Naive thymus-derived CD4-positive, alpha-beta T cell (primary cell): ENCODE measurements at regions not wholly inside any gene's neighbourhood (a gene's known extent, or its start where the extent isn't known, plus 50 kb on each side); places are given as distances from the start of the nearest gene placed in this dataset.

Experiments
- ATAC-seq: fragments of 150-1000 bp; cut with Tn5 transposase; 2 replicates; pipeline ENCODE4 v1.10.0; 2021; ENCODE audit warnings: mild to moderate bottlenecking, moderate library complexity
- CTCF ChIA-PET: fragments of 350-600 bp; sonication (Branson Sonifier 250); formaldehyde crosslinking; loops from one replicate; lab custom pipeline; 2021; ENCODE audit warnings: antibody characterized with exemption; lab: Charles Lee
- POLR2A ChIA-PET: fragments of 350-600 bp; sonication (Branson Sonifier 250); formaldehyde crosslinking; loops from one replicate; lab custom pipeline; 2021; ENCODE audit warnings: antibody characterized with exemption, inconsistent platforms; lab: Charles Lee
- DNase-seq, 9 donors: peaks; one replicate each; pipeline versions ENCODE4 v3.0.0 to v3.0.0-alpha.2; 2020 to 2022; ENCODE audit warnings: mixed read lengths in 1 of 9
- H3K27ac ChIP-seq: one replicate; pipeline ENCODE4 v1.7.0; 2013; ENCODE audit warnings: mild to moderate bottlenecking, low read depth, low read length, moderate library complexity
- H3K27me3 ChIP-seq, 2 donors: one replicate each; pipeline ENCODE4 v1.7.0; 2013; ENCODE audit warnings: low read length in 2 of 2, mild to moderate bottlenecking in 2 of 2, moderate library complexity in 2 of 2; ENCODE audit not compliant: control insufficient read depth in 2 of 2, insufficient read depth in 2 of 2
- H3K36me3 ChIP-seq, 3 experiments: 1 replicate in 2 of 3; 2 replicates in 1 of 3; pipeline ENCODE4 v1.7.0; 2013; ENCODE audit warnings: low read length in 3 of 3, mild to moderate bottlenecking in 3 of 3, moderate library complexity in 1 of 3; ENCODE audit not compliant: insufficient read depth in 3 of 3, control insufficient read depth in 2 of 3
- H3K4me1 ChIP-seq, 2 donors: one replicate each; pipeline ENCODE4 v1.7.0; 2013; ENCODE audit warnings: low read length in 2 of 2, mild to moderate bottlenecking in 2 of 2, moderate library complexity in 1 of 2; ENCODE audit not compliant: control insufficient read depth in 2 of 2, insufficient read depth in 2 of 2
- H3K4me3 ChIP-seq: 2 replicates; pipeline ENCODE4 v1.7.0; 2013; ENCODE audit warnings: mild to moderate bottlenecking, low read length
- H3K9me3 ChIP-seq, 3 experiments: 1 replicate in 2 of 3; 2 replicates in 1 of 3; pipeline ENCODE4 v1.7.0; 2013; ENCODE audit warnings: low read length in 3 of 3; ENCODE audit not compliant: control insufficient read depth in 2 of 3
- H3K27ac Mint-ChIP-seq, 9 donors: one replicate each; pipeline ENCODE4 v1.8.0; 2020 to 2022; ENCODE audit warnings: mixed read lengths in 9 of 9, mild to moderate bottlenecking in 8 of 9, moderate library complexity in 5 of 9, inconsistent platforms in 2 of 9
- H3K27me3 Mint-ChIP-seq, 5 donors: one replicate each; pipeline ENCODE4 v1.8.0; 2021 to 2022; ENCODE audit warnings: mixed read lengths in 5 of 5, mild to moderate bottlenecking in 1 of 5
- H3K36me3 Mint-ChIP-seq, 5 donors: one replicate each; pipeline ENCODE4 v1.8.0; 2020 to 2022; ENCODE audit warnings: mixed read lengths in 5 of 5, mild to moderate bottlenecking in 3 of 5, inconsistent platforms in 1 of 5
- H3K4me1 Mint-ChIP-seq, 7 donors: one replicate each; pipeline ENCODE4 v1.8.0; 2020 to 2022; ENCODE audit warnings: mixed read lengths in 7 of 7, mild to moderate bottlenecking in 3 of 7, inconsistent platforms in 1 of 7
- H3K4me3 Mint-ChIP-seq, 10 donors: one replicate each; pipeline ENCODE4 v1.8.0; 2020 to 2022; ENCODE audit warnings: mild to moderate bottlenecking in 10 of 10, mixed read lengths in 10 of 10, moderate library complexity in 6 of 10, inconsistent platforms in 2 of 10
- H3K9me3 Mint-ChIP-seq, 11 donors: one replicate each; pipeline ENCODE4 v1.8.0; 2020 to 2022; ENCODE audit warnings: mixed read lengths in 11 of 11, mild to moderate bottlenecking in 4 of 11, inconsistent platforms in 1 of 11, moderate library complexity in 1 of 11
- intact Hi-C, 2 donors: fragments of 100-400 bp; cut with micrococcal nuclease; formaldehyde crosslinking; loops; one replicate each; pipeline ENCODE4 v1.15.1; 2023

DNA sequence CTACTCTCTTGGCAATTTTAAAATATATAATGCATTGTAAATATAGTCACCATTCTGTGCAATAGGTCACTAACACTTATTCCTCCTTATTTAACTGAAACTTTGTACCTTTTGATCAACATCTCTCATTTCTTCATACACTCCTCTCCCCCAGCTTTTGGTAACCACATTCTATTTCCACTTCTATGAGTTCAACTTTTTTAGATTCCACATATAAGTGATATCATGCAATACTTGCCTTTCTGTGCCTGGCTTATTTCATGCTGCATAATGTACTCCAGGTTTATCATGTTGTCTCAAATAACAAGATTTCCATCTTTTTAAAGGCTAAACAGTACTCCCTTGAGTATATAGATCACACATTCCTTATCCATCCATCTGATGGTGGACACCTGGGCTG lies 188.8 kb downstream of the NXNL2 start:
- no peaks in the 10 kb centered on the region for H3K4me1 Mint-ChIP-seq
- no peaks in the 10 kb centered on the region for H3K4me1 ChIP-seq
- ChIA-PET CTCF (interaction anchor here (0.6 to 1.0 kb wide), 2 partner anchors 148 to 277 kb away, joined by 3 read pairs; no protein-coding TSS in a partner anchor), POLR2A (no interaction called here)
- ATAC-seq: no peak
- no peaks in the 10 kb centered on the region for H3K9me3 ChIP-seq
- no peaks in the 10 kb centered on the region for H3K36me3 Mint-ChIP-seq
- no peak overlapping the region for H3K4me3 ChIP-seq
- no peak overlapping the region for H3K27ac Mint-ChIP-seq
- peaks cover 14 to 39% (median 20%) of the 10 kb centered on the region in 5 donors for H3K27me3 Mint-ChIP-seq
- no peak overlapping the region for H3K27ac ChIP-seq
- no peak overlapping the region for H3K4me3 Mint-ChIP-seq
- intact Hi-C loops: loop anchor here in 1 of 2 donors (1.0 kb wide), 1 partner anchor 278 kb away; no protein-coding TSS in a partner anchor
- no peaks in the 10 kb centered on the region for H3K36me3 ChIP-seq
- no peaks in the 10 kb centered on the region for H3K27me3 ChIP-seq
- H3K9me3 Mint-ChIP-seq: no peaks in the 10 kb centered on the region
- DNase-seq: no peak

DNA sequence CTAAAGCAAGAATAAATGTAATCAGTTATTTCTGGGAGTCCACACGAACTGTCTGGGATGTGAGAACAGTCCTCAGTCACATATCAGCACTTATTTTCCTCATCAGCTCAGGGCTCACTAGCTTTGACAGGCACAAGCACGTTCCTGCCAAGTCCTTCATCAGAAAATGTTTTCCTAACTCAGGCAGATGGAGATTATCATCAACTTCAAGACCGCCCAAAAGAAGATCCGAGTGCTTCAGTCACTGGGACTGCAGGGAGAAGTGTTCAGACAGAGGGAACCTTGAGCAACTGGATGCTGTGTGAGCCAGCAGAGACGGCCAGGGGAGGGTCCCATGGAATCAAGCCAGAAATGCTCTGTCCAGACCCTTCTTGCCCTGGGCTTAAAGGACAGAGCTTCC lies 189.4 kb downstream of the NXNL2 start:
- no peak for DNase-seq
- Histone ChIP-seq H3K4me3 (no peak overlapping the region), H3K27ac (no peak overlapping the region), H3K4me1 (no peaks in the 10 kb centered on the region), H3K36me3 (no peaks in the 10 kb centered on the region), H3K27me3 (no peaks in the 10 kb centered on the region), H3K9me3 (no peaks in the 10 kb centered on the region)
- no peak for ATAC-seq
- H3K4me3 Mint-ChIP-seq: no peak overlapping the region
- CTCF ChIA-PET: interaction anchor here (0.6 kb wide), 2 partner anchors 149 to 277 kb away, joined by 3 read pairs; no protein-coding TSS in a partner anchor
- H3K36me3 Mint-ChIP-seq: no peaks in the 10 kb centered on the region
- no peaks in the 10 kb centered on the region for H3K9me3 Mint-ChIP-seq
- POLR2A ChIA-PET: no interaction called here
- no peak overlapping the region for H3K27ac Mint-ChIP-seq
- no peaks in the 10 kb centered on the region for H3K4me1 Mint-ChIP-seq
- peaks cover 12 to 38% (median 20%) of the 10 kb centered on the region in 5 donors for H3K27me3 Mint-ChIP-seq
- intact Hi-C loops: no loop called here

DNA sequence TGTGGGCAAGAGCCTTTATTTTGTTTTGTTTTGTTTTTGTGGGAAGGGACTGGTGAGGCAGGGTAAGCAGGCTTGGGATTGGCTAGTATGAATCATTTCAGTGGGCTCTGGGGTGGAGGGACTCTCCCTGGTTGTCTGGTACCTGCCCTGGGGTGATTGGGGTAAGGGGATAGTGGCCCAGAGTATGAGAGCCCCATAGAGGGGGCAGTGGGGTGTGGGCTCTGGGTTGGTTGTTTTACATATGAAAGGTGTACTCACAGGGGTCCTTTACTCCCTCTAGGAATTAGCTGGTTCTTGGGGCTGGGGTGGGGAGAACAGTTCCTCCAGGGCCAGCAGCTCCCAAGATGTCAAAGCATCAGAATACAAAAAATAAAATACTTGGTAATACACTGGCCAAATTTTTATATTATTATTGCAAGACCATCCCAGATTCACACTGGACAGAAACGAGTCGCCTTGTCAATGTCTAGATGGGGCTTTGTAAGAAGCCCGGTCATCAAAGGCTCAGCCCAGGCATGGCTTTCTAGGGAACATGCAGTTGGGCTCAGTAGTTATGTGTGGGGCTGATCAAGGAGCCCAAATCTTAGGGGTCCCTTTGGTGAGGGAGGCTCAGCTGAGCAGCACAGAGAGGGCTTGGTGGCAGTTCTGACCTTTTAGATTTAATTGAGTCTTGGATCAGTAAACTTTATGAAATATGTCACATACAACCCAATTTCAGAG lies 190.5 kb downstream of the NXNL2 start:
- ChIA-PET POLR2A (no interaction called here), CTCF (interaction anchor here (0.7 kb wide), 1 partner anchor 302 kb away, joined by 4 read pairs; no protein-coding TSS in a partner anchor)
- no peaks in the 10 kb centered on the region for H3K9me3 ChIP-seq
- no peaks in the 10 kb centered on the region for H3K4me1 ChIP-seq
- intact Hi-C loops: no loop called here
- DNase-seq (no peak), ATAC-seq (no peak)
- no peak overlapping the region for H3K4me3 Mint-ChIP-seq
- peaks cover 10 to 41% (median 24%) of the 10 kb centered on the region in 5 donors for H3K27me3 Mint-ChIP-seq
- H3K9me3 Mint-ChIP-seq: peaks cover 0 to 4% (median 0%) of the 10 kb centered on the region in 11 donors
- no peaks in the 10 kb centered on the region for H3K36me3 Mint-ChIP-seq
- H3K36me3 ChIP-seq: no peaks in the 10 kb centered on the region
- no peaks in the 10 kb centered on the region for H3K27me3 ChIP-seq
- no peak overlapping the region for H3K4me3 ChIP-seq
- no peaks in the 10 kb centered on the region for H3K4me1 Mint-ChIP-seq
- no peak overlapping the region for H3K27ac ChIP-seq
- H3K27ac Mint-ChIP-seq: no peak overlapping the region

GRCh38 chr9:88726803-88727202 lies 191.8 kb downstream of the NXNL2 start:
- ATAC-seq: no peak
- no peak for DNase-seq
- Mint-ChIP-seq H3K4me1 (no peaks in the 10 kb centered on the region), H3K27me3 (peaks cover 9 to 49% (median 33%) of the 10 kb centered on the region in 5 donors), H3K4me3 (no peak overlapping the region), H3K9me3 (peaks cover 0 to 11% (median 0%) of the 10 kb centered on the region in 11 donors), H3K36me3 (no peaks in the 10 kb centered on the region), H3K27ac (no peak overlapping the region)
- Histone ChIP-seq H3K27me3 (no peaks in the 10 kb centered on the region), H3K27ac (no peak overlapping the region), H3K9me3 (no peaks in the 10 kb centered on the region), H3K4me1 (no peaks in the 10 kb centered on the region), H3K36me3 (no peaks in the 10 kb centered on the region), H3K4me3 (no peak overlapping the region)
- intact Hi-C loops: no loop called here
- CTCF ChIA-PET: no interaction called here
- POLR2A ChIA-PET: no interaction called here

DNA sequence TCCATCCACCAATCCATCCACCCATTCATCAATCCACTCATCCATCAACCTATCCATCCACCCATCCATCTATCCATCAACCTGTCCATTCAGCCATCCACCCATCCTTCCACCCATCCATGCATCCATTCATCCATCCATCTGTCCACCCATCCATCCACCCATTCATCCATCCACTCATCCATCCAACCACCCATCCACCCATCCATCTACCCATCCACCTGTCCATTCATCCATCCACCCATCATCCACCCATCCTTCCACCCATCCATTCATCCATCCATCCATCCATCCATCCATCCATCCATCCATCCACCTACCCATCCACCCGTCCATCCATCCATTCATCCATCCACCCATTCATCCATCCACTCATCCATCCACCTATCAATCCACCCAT lies 195.8 kb downstream of the NXNL2 start:
- intact Hi-C loops: no loop called here
- no peaks in the 10 kb centered on the region for H3K27me3 ChIP-seq
- H3K27ac ChIP-seq: no peak overlapping the region
- H3K9me3 ChIP-seq: no peaks in the 10 kb centered on the region
- H3K27me3 Mint-ChIP-seq: peaks cover 0 to 32% (median 20%) of the 10 kb centered on the region in 5 donors
- H3K36me3 Mint-ChIP-seq: no peaks in the 10 kb centered on the region
- H3K4me3 Mint-ChIP-seq: no peak overlapping the region
- DNase-seq: no peak
- no peak overlapping the region for H3K4me3 ChIP-seq
- peaks cover 0 to 11% (median 0%) of the 10 kb centered on the region in 11 donors for H3K9me3 Mint-ChIP-seq
- POLR2A ChIA-PET: no interaction called here
- H3K4me1 Mint-ChIP-seq: no peaks in the 10 kb centered on the region
- CTCF ChIA-PET: no interaction called here
- H3K27ac Mint-ChIP-seq: no peak overlapping the region
- no peaks in the 10 kb centered on the region for H3K36me3 ChIP-seq
- no peaks in the 10 kb centered on the region for H3K4me1 ChIP-seq
- ATAC-seq: no peak

GRCh38 chr9:88732128-88732527 lies 197.2 kb downstream of the NXNL2 start:
- ATAC-seq (no peak), DNase-seq (no peak)
- ChIA-PET POLR2A (no interaction called here), CTCF (interaction anchor here (0.7 kb wide), 1 partner anchor 18 kb away, joined by 3 read pairs; no protein-coding TSS in a partner anchor)
- Mint-ChIP-seq H3K36me3 (no peaks in the 10 kb centered on the region), H3K27me3 (peaks cover 0 to 27% (median 21%) of the 10 kb centered on the region in 5 donors), H3K9me3 (peaks cover 0 to 11% (median 0%) of the 10 kb centered on the region in 11 donors), H3K4me1 (no peaks in the 10 kb centered on the region), H3K4me3 (no peak overlapping the region), H3K27ac (no peak overlapping the region)
- no peaks in the 10 kb centered on the region for H3K4me1 ChIP-seq
- H3K9me3 ChIP-seq: no peaks in the 10 kb centered on the region
- H3K4me3 ChIP-seq: no peak overlapping the region
- no peaks in the 10 kb centered on the region for H3K36me3 ChIP-seq
- H3K27me3 ChIP-seq: no peaks in the 10 kb centered on the region
- no peak overlapping the region for H3K27ac ChIP-seq
- intact Hi-C loops: no loop called here
